ENCODE measurements at regions not wholly inside any gene's neighbourhood (a gene's known extent, or its start where the extent isn't known, plus 50 kb on each side); places are given as distances from the start of the nearest gene placed in this dataset.

GRCh38 chr13:63435667-63436324 is 2020.1 kb upstream of the PCDH20 start:
- no peak for DNase-seq

GRCh38 chr13:63433546-63434150 is 2018.0 kb upstream of the PCDH20 start:
- DNase-seq: no peak

GRCh38 chr13:63427170-63427569 is 2011.5 kb upstream of the PCDH20 start:
- no peak for DNase-seq

- no peak for DNase-seq
Measured at GRCh38 chr13:63425131-63425530, 2009.5 kb upstream of the PCDH20 start.

- DNase-seq: no peak
Measured at GRCh38 chr13:63421123-63421522, 2005.5 kb upstream of the PCDH20 start.

- DNase-seq: no peak
Measured at GRCh38 chr13:63420685-63421084, 2005.0 kb upstream of the PCDH20 start.

GRCh38 chr13:63414247-63414646 is 1998.6 kb upstream of the PCDH20 start:
- no peak for DNase-seq

GRCh38 chr13:63409791-63410351 is 1994.2 kb upstream of the PCDH20 start:
- DNase-seq: no peak

- no peak for DNase-seq
Measured at GRCh38 chr13:63408331-63409189, 1992.9 kb upstream of the PCDH20 start.

- DNase-seq: no peak
Measured at GRCh38 chr13:63403733-63404132, 1988.1 kb upstream of the PCDH20 start.

- DNase-seq: no peak
Measured at GRCh38 chr13:63396746-63397145, 1981.1 kb upstream of the PCDH20 start.

- no peak for DNase-seq
Measured at GRCh38 chr13:63393112-63393511, 1977.5 kb upstream of the PCDH20 start.

- no peak for DNase-seq
Measured at GRCh38 chr13:63389756-63390155, 1974.1 kb upstream of the PCDH20 start.

GRCh38 chr13:63381078-63381859 is 1965.6 kb upstream of the PCDH20 start:
- DNase-seq: no peak

GRCh38 chr13:63377986-63378385 is 1962.3 kb upstream of the PCDH20 start:
- no peak for DNase-seq

- DNase-seq: no peak
Measured at GRCh38 chr13:63370101-63370500, 1954.5 kb upstream of the PCDH20 start.

- no peak for DNase-seq
Measured at GRCh38 chr13:63367522-63368198, 1952.0 kb upstream of the PCDH20 start.

- DNase-seq: no peak
Measured at GRCh38 chr13:63364159-63364558, 1948.5 kb upstream of the PCDH20 start.

GRCh38 chr13:63351533-63351932 is 1935.9 kb upstream of the PCDH20 start:
- DNase-seq: no peak

- no peak for DNase-seq
Measured at GRCh38 chr13:63351081-63351480, 1935.4 kb upstream of the PCDH20 start.

- no peak for DNase-seq
Measured at GRCh38 chr13:63345835-63346234, 1930.2 kb upstream of the PCDH20 start.

GRCh38 chr13:63344711-63345110 is 1929.1 kb upstream of the PCDH20 start:
- no peak for DNase-seq
